ENCODE measurements at regions not wholly inside any gene's neighbourhood (a gene's known extent, or its start where the extent isn't known, plus 50 kb on each side); places are given as distances from the start of the nearest gene placed in this dataset.
"Not testable (repeated sequence)": the region's sequence is repeated elsewhere in the genome, so short reads cannot be mapped to it uniquely, and the experiment has no call there.

- DNase-seq (ENCODE audit: low spot score) = no peak
These were observed 368.9 kb downstream of the UTRN start for GRCh38 chr6:144653885-144654505.

- DNase-seq (ENCODE audit: low spot score) = no peak
These were observed 369.4 kb downstream of the UTRN start for GRCh38 chr6:144654506-144654905.

GRCh38 chr6:144655376-144655775 lies 370.2 kb downstream of the UTRN start:
- DNase-seq (ENCODE audit: low spot score) = no peak

- DNase-seq (ENCODE audit: low spot score) = no peak
These were observed 372.6 kb downstream of the UTRN start for GRCh38 chr6:144657691-144658090.

GRCh38 chr6:144659202-144660182 lies 374.4 kb downstream of the UTRN start:
- DNase-seq (ENCODE audit: low spot score) = no peak

- DNase-seq (ENCODE audit: low spot score) = no peak
These were observed 375.5 kb downstream of the UTRN start for GRCh38 chr6:144660561-144661115.

- no peak for DNase-seq (ENCODE audit: low spot score)
These were observed 376.1 kb downstream of the UTRN start for GRCh38 chr6:144661116-144661806.

- DNase-seq (ENCODE audit: low spot score) = no peak
These were observed 377.8 kb downstream of the UTRN start for GRCh38 chr6:144662812-144663365.

GRCh38 chr6:144664281-144664680 lies 379.1 kb downstream of the UTRN start:
- DNase-seq (ENCODE audit: low spot score) = no peak

GRCh38 chr6:144664947-144665346 lies 379.8 kb downstream of the UTRN start:
- no peak for DNase-seq (ENCODE audit: low spot score)

GRCh38 chr6:144665932-144666450 lies 380.9 kb downstream of the UTRN start:
- DNase-seq (ENCODE audit: low spot score) = no peak

- no peak for DNase-seq (ENCODE audit: low spot score)
These were observed 381.6 kb downstream of the UTRN start for GRCh38 chr6:144666781-144667180.

- DNase-seq (ENCODE audit: low spot score) = no peak
These were observed 382.7 kb downstream of the UTRN start for GRCh38 chr6:144667532-144668503.

GRCh38 chr6:144670259-144670658 lies 385.1 kb downstream of the UTRN start:
- DNase-seq (ENCODE audit: low spot score) = not testable (repeated sequence)

GRCh38 chr6:144673807-144674206 lies 388.7 kb downstream of the UTRN start:
- no peak for DNase-seq (ENCODE audit: low spot score)

- DNase-seq (ENCODE audit: low spot score) = no peak
These were observed 390.2 kb downstream of the UTRN start for GRCh38 chr6:144675231-144675861.

- DNase-seq (ENCODE audit: low spot score) = not testable (repeated sequence)
These were observed 391.2 kb downstream of the UTRN start for GRCh38 chr6:144676310-144676709.

GRCh38 chr6:144677263-144677662 lies 392.1 kb downstream of the UTRN start:
- DNase-seq (ENCODE audit: low spot score) = not testable (repeated sequence)

- no peak for DNase-seq (ENCODE audit: low spot score)
These were observed 393.7 kb downstream of the UTRN start for GRCh38 chr6:144678844-144679243.

GRCh38 chr6:144681334-144681733 lies 396.2 kb downstream of the UTRN start:
- no peak for DNase-seq (ENCODE audit: low spot score)

Data from D341Med (cell line).